ENCODE measurements at regions not wholly inside any gene's neighbourhood (a gene's known extent, or its start where the extent isn't known, plus 50 kb on each side); places are given as distances from the start of the nearest gene placed in this dataset.

- Histone ChIP-seq H3K4me1 (ENCODE audit: control insufficient read depth, insufficient read depth, low read length) (peaks cover 19% of the 10 kb centered on the region), H3K36me3 (ENCODE audit: control insufficient read depth, insufficient read depth, low read length) (no peaks in the 10 kb centered on the region), H3K27ac (ENCODE audit: low read depth, low read length) (no peak overlapping the region), H3K27me3 (ENCODE audit: control insufficient read depth, insufficient read depth, low read length) (no peaks in the 10 kb centered on the region), H3K9me3 (ENCODE audit: control insufficient read depth, insufficient read depth, low read depth, low read length) (no peaks in the 10 kb centered on the region), H3K9ac (ENCODE audit: low read length) (no peak overlapping the region), H3K4me3 (ENCODE audit: low read depth, low read length) (no peak overlapping the region)
These were observed 110.5 kb upstream of the FUT8 start for GRCh38 chr14:65301862-65302539.

GRCh38 chr14:65302571-65303189 lies 109.8 kb upstream of the FUT8 start:
- no peak overlapping the region for H3K27ac ChIP-seq (ENCODE audit: low read depth, low read length)

GRCh38 chr14:65303190-65303898 lies 109.2 kb upstream of the FUT8 start:
- no peak overlapping the region for H3K4me3 ChIP-seq (ENCODE audit: low read depth, low read length)
- no peaks in the 10 kb centered on the region for H3K9me3 ChIP-seq (ENCODE audit: control insufficient read depth, insufficient read depth, low read depth, low read length)
- no peak overlapping the region for H3K27ac ChIP-seq (ENCODE audit: low read depth, low read length)
- peaks cover 19% of the 10 kb centered on the region for H3K4me1 ChIP-seq (ENCODE audit: control insufficient read depth, insufficient read depth, low read length)
- no peaks in the 10 kb centered on the region for H3K27me3 ChIP-seq (ENCODE audit: control insufficient read depth, insufficient read depth, low read length)
- no peaks in the 10 kb centered on the region for H3K36me3 ChIP-seq (ENCODE audit: control insufficient read depth, insufficient read depth, low read length)
- no peak overlapping the region for H3K9ac ChIP-seq (ENCODE audit: low read length)

More at GRCh38 chr14:65302571-65303189, 109.8 kb upstream of the FUT8 start:
- no peaks in the 10 kb centered on the region for H3K36me3 ChIP-seq (ENCODE audit: control insufficient read depth, insufficient read depth, low read length)
- H3K9me3 ChIP-seq (ENCODE audit: control insufficient read depth, insufficient read depth, low read depth, low read length): no peaks in the 10 kb centered on the region
- no peak overlapping the region for H3K4me3 ChIP-seq (ENCODE audit: low read depth, low read length)
- H3K4me1 ChIP-seq (ENCODE audit: control insufficient read depth, insufficient read depth, low read length): peaks cover 19% of the 10 kb centered on the region
- no peak overlapping the region for H3K9ac ChIP-seq (ENCODE audit: low read length)
- no peaks in the 10 kb centered on the region for H3K27me3 ChIP-seq (ENCODE audit: control insufficient read depth, insufficient read depth, low read length)

- no peak overlapping the region for H3K27ac ChIP-seq (ENCODE audit: low read depth, low read length)
- no peak overlapping the region for H3K9ac ChIP-seq (ENCODE audit: low read length)
These were observed 108.7 kb upstream of the FUT8 start for GRCh38 chr14:65303899-65304222.

GRCh38 chr14:65304239-65304638 lies 108.3 kb upstream of the FUT8 start:
- Histone ChIP-seq H3K9me3 (ENCODE audit: control insufficient read depth, insufficient read depth, low read depth, low read length) (no peaks in the 10 kb centered on the region), H3K4me1 (ENCODE audit: control insufficient read depth, insufficient read depth, low read length) (peaks cover 19% of the 10 kb centered on the region), H3K36me3 (ENCODE audit: control insufficient read depth, insufficient read depth, low read length) (no peaks in the 10 kb centered on the region), H3K4me3 (ENCODE audit: low read depth, low read length) (no peak overlapping the region), H3K9ac (ENCODE audit: low read length) (no peak overlapping the region), H3K27me3 (ENCODE audit: control insufficient read depth, insufficient read depth, low read length) (no peaks in the 10 kb centered on the region), H3K27ac (ENCODE audit: low read depth, low read length) (no peak overlapping the region)

More at GRCh38 chr14:65303899-65304222, 108.7 kb upstream of the FUT8 start:
- Histone ChIP-seq H3K4me3 (ENCODE audit: low read depth, low read length) (no peak overlapping the region), H3K27me3 (ENCODE audit: control insufficient read depth, insufficient read depth, low read length) (no peaks in the 10 kb centered on the region), H3K4me1 (ENCODE audit: control insufficient read depth, insufficient read depth, low read length) (peaks cover 19% of the 10 kb centered on the region), H3K9me3 (ENCODE audit: control insufficient read depth, insufficient read depth, low read depth, low read length) (no peaks in the 10 kb centered on the region), H3K36me3 (ENCODE audit: control insufficient read depth, insufficient read depth, low read length) (no peaks in the 10 kb centered on the region)

GRCh38 chr14:65304963-65305362 lies 107.6 kb upstream of the FUT8 start:
- H3K4me3 ChIP-seq (ENCODE audit: low read depth, low read length): no peak overlapping the region
- no peak overlapping the region for H3K9ac ChIP-seq (ENCODE audit: low read length)
- H3K36me3 ChIP-seq (ENCODE audit: control insufficient read depth, insufficient read depth, low read length): no peaks in the 10 kb centered on the region
- no peaks in the 10 kb centered on the region for H3K9me3 ChIP-seq (ENCODE audit: control insufficient read depth, insufficient read depth, low read depth, low read length)
- H3K27ac ChIP-seq (ENCODE audit: low read depth, low read length): no peak overlapping the region
- peaks cover 19% of the 10 kb centered on the region for H3K4me1 ChIP-seq (ENCODE audit: control insufficient read depth, insufficient read depth, low read length)
- H3K27me3 ChIP-seq (ENCODE audit: control insufficient read depth, insufficient read depth, low read length): no peaks in the 10 kb centered on the region

GRCh38 chr14:65308536-65308935 lies 104.0 kb upstream of the FUT8 start:
- no peaks in the 10 kb centered on the region for H3K36me3 ChIP-seq (ENCODE audit: control insufficient read depth, insufficient read depth, low read length)
- H3K4me3 ChIP-seq (ENCODE audit: low read depth, low read length): no peak overlapping the region
- H3K9me3 ChIP-seq (ENCODE audit: control insufficient read depth, insufficient read depth, low read depth, low read length): no peaks in the 10 kb centered on the region; the same call in 1 of the 2 replicates
- no peaks in the 10 kb centered on the region for H3K27me3 ChIP-seq (ENCODE audit: control insufficient read depth, insufficient read depth, low read length)
- H3K27ac ChIP-seq (ENCODE audit: low read depth, low read length): no peak overlapping the region
- H3K9ac ChIP-seq (ENCODE audit: low read length): no peak overlapping the region
- peaks cover 7% of the 10 kb centered on the region for H3K4me1 ChIP-seq (ENCODE audit: control insufficient read depth, insufficient read depth, low read length)

- Histone ChIP-seq H3K36me3 (ENCODE audit: control insufficient read depth, insufficient read depth, low read length) (no peaks in the 10 kb centered on the region), H3K9me3 (ENCODE audit: control insufficient read depth, insufficient read depth, low read depth, low read length) (no peaks in the 10 kb centered on the region; the same call in 1 of the 2 replicates), H3K4me3 (ENCODE audit: low read depth, low read length) (no peak overlapping the region), H3K9ac (ENCODE audit: low read length) (no peak overlapping the region), H3K4me1 (ENCODE audit: control insufficient read depth, insufficient read depth, low read length) (no peaks in the 10 kb centered on the region), H3K27me3 (ENCODE audit: control insufficient read depth, insufficient read depth, low read length) (no peaks in the 10 kb centered on the region), H3K27ac (ENCODE audit: low read depth, low read length) (no peak overlapping the region)
These were observed 102.0 kb upstream of the FUT8 start for GRCh38 chr14:65310568-65310967.

- Histone ChIP-seq H3K4me1 (ENCODE audit: control insufficient read depth, insufficient read depth, low read length) (no peaks in the 10 kb centered on the region), H3K9me3 (ENCODE audit: control insufficient read depth, insufficient read depth, low read depth, low read length) (peaks cover 6% of the 10 kb centered on the region), H3K27ac (ENCODE audit: low read depth, low read length) (no peak overlapping the region), H3K4me3 (ENCODE audit: low read depth, low read length) (no peak overlapping the region), H3K9ac (ENCODE audit: low read length) (no peak overlapping the region), H3K36me3 (ENCODE audit: control insufficient read depth, insufficient read depth, low read length) (no peaks in the 10 kb centered on the region), H3K27me3 (ENCODE audit: control insufficient read depth, insufficient read depth, low read length) (no peaks in the 10 kb centered on the region)
These were observed 99.7 kb upstream of the FUT8 start for GRCh38 chr14:65312859-65313258.

- Histone ChIP-seq H3K9ac (ENCODE audit: low read length) (no peak overlapping the region), H3K27ac (ENCODE audit: low read depth, low read length) (no peak overlapping the region), H3K27me3 (ENCODE audit: control insufficient read depth, insufficient read depth, low read length) (no peaks in the 10 kb centered on the region), H3K4me1 (ENCODE audit: control insufficient read depth, insufficient read depth, low read length) (no peaks in the 10 kb centered on the region), H3K4me3 (ENCODE audit: low read depth, low read length) (no peak overlapping the region), H3K36me3 (ENCODE audit: control insufficient read depth, insufficient read depth, low read length) (no peaks in the 10 kb centered on the region), H3K9me3 (ENCODE audit: control insufficient read depth, insufficient read depth, low read depth, low read length) (peaks cover 6% of the 10 kb centered on the region)
These were observed 93.7 kb upstream of the FUT8 start for GRCh38 chr14:65318636-65319506.

All from HUES6 (cell line).